B cell (primary cell): ENCODE measurements at regions not wholly inside any gene's neighbourhood (a gene's known extent, or its start where the extent isn't known, plus 50 kb on each side); places are given as distances from the start of the nearest gene placed in this dataset.

Source experiments
- ATAC-seq: fragments of 200-7000 bp; cut with Tn5 transposase; one replicate; pipeline ENCODE4 v1.10.0; 2021; ENCODE audit warnings: low read depth, mild to moderate bottlenecking, moderate number of reproducible peaks, moderate library complexity
- CTCF ChIA-PET: fragments of 350-600 bp; sonication (Branson Sonifier 250); formaldehyde crosslinking; loops from one replicate; lab custom pipeline; 2021; ENCODE audit warnings: antibody characterized with exemption, inconsistent platforms; lab: Charles Lee
- POLR2A ChIA-PET: fragments of 350-600 bp; sonication (Branson Sonifier 250); formaldehyde crosslinking; loops from one replicate; lab custom pipeline; 2021; ENCODE audit warnings: antibody characterized with exemption; lab: Charles Lee
- DNase-seq: peaks from one replicate; pipeline ENCODE4 v3.0.0; 2013
- H2AFZ ChIP-seq: 2 replicates; pipeline ENCODE4 v1.6.1; 2012; ENCODE audit warnings: mild to moderate bottlenecking, low read depth, low read length; ENCODE audit not compliant: insufficient read depth, poor library complexity, severe bottlenecking
- H3K27ac ChIP-seq, 2 donors: 1 replicate in 1 of 2; 2 replicates in 1 of 2; pipeline ENCODE4 v1.5.1; 2012 to 2013; ENCODE audit warnings: low read length in 2 of 2, mild to moderate bottlenecking in 2 of 2, moderate library complexity in 1 of 2
- H3K27me3 ChIP-seq, 4 experiments: fragments of 200-600 bp in 1 of 4; sonication (generic) in 1 of 4; replicated peaks in 1 of 4; 1 replicate in 2 of 4; 2 replicates in 2 of 4; pipeline versions ENCODE4 v1.6.1 to v1.7.0; 2013 to 2016; ENCODE audit warnings: low read length in 3 of 4, mild to moderate bottlenecking in 2 of 4, mixed read lengths in 1 of 4, moderate library complexity in 1 of 4; ENCODE audit not compliant: insufficient read depth in 4 of 4, control insufficient read depth in 3 of 4; ENCODE audit errors: control extremely low read depth in 1 of 4
- H3K36me3 ChIP-seq, 2 experiments: replicated peaks in 1 of 2; 1 replicate in 1 of 2; 2 replicates in 1 of 2; pipeline versions ENCODE4 v1.6.1 to v1.7.1; 2013; ENCODE audit warnings: low read length in 1 of 2; ENCODE audit not compliant: insufficient read depth in 2 of 2, control insufficient read depth in 1 of 2; ENCODE audit errors: control extremely low read depth in 1 of 2, extremely low read depth in 1 of 2
- H3K4me1 ChIP-seq, 2 donors: fragments of 200-600 bp in 1 of 2; sonication (generic) in 1 of 2; 1 replicate in 1 of 2; 2 replicates in 1 of 2; pipeline versions ENCODE4 v1.5.1 to v1.6.1; 2013 to 2017; ENCODE audit warnings: low read length in 2 of 2; ENCODE audit not compliant: control insufficient read depth in 2 of 2, insufficient read depth in 2 of 2
- H3K4me2 ChIP-seq: replicated peaks from 2 replicates; pipeline ENCODE3; 2012; ENCODE audit warnings: mild to moderate bottlenecking, low read depth, low read length; ENCODE audit not compliant: poor library complexity, severe bottlenecking
- H3K4me3 ChIP-seq, 5 experiments: fragments of 200-600 bp in 1 of 5; sonication (generic) in 1 of 5; 1 replicate in 3 of 5; 2 replicates in 2 of 5; pipeline versions ENCODE4 v1.5.1 to v1.7.0; 2011 to 2016; ENCODE audit warnings: low read length in 4 of 5, mild to moderate bottlenecking in 4 of 5, low read depth in 2 of 5, control low read depth in 1 of 5, moderate library complexity in 1 of 5; ENCODE audit not compliant: insufficient read depth in 1 of 5; ENCODE audit errors: control extremely low read depth in 1 of 5, extremely low read depth in 1 of 5
- H3K79me2 ChIP-seq: fragments of 200-600 bp; sonication (generic); one replicate; pipeline ENCODE4 v1.6.0; 2016; ENCODE audit warnings: low read length; ENCODE audit not compliant: control insufficient read depth, insufficient read depth
- H3K9ac ChIP-seq: fragments of 200-600 bp; sonication (generic); 2 replicates; pipeline ENCODE4 v1.6.1; 2017; ENCODE audit warnings: mild to moderate bottlenecking, low read length, moderate library complexity
- H3K9me3 ChIP-seq, 3 donors: one replicate each; pipeline versions ENCODE4 v1.6.1 to v1.7.1; 2013; ENCODE audit warnings: low read length in 2 of 3; ENCODE audit not compliant: control insufficient read depth in 2 of 3, insufficient read depth in 1 of 3; ENCODE audit errors: control extremely low read depth in 1 of 3
- H4K20me1 ChIP-seq: 2 replicates; pipeline ENCODE4 v1.6.0; 2012; ENCODE audit warnings: mild to moderate bottlenecking, low read length; ENCODE audit not compliant: insufficient read depth, control insufficient read depth, poor library complexity, severe bottlenecking
- H3K27ac Mint-ChIP-seq: one replicate; pipeline ENCODE4 v1.8.0; 2021; ENCODE audit warnings: mixed read lengths
- H3K27me3 Mint-ChIP-seq: one replicate; pipeline ENCODE4 v1.8.0; 2021; ENCODE audit warnings: mixed read lengths
- H3K4me1 Mint-ChIP-seq: one replicate; pipeline ENCODE4 v1.8.0; 2021; ENCODE audit warnings: mixed read lengths
- H3K4me3 Mint-ChIP-seq: one replicate; pipeline ENCODE4 v1.8.0; 2021; ENCODE audit warnings: mixed read lengths
- H3K9me3 Mint-ChIP-seq: one replicate; pipeline ENCODE4 v1.8.0; 2022; ENCODE audit warnings: mixed read lengths; ENCODE audit not compliant: insufficient read depth
- CTCF ChIP-seq: fragments of 200-600 bp; IDR thresholded peaks from one replicate; pipeline ENCODE4 v1.8.0; 2022; ENCODE audit warnings: antibody characterized with exemption, mild to moderate bottlenecking
- EZH2 ChIP-seq: IDR thresholded peaks from 2 replicates; pipeline ENCODE4 v1.6.1; 2012; ENCODE audit warnings: borderline replicate concordance, low read depth, mild to moderate bottlenecking, moderate library complexity, low read length; ENCODE audit not compliant: insufficient read depth, poor library complexity, severe bottlenecking
- WGBS: methylation state at CpG from one replicate; pipeline ENCODE4 v1.1.5; 2013; ENCODE audit warnings: missing lambda C conversion rate; ENCODE audit not compliant: insufficient coverage; 5-methylcytosine and 5-hydroxymethylcytosine counted together
- intact Hi-C: fragments of 100-400 bp; cut with micrococcal nuclease; formaldehyde crosslinking; loops from one replicate; pipeline ENCODE4 v1.10.0; 2022

GRCh38 chr21:36641346-36641745 is 57.6 kb upstream of the SIM2 start:
- Histone ChIP-seq H3K9ac (no peak overlapping the region), H3K27me3 (no peaks in the 10 kb centered on the region), H4K20me1 (no peaks in the 10 kb centered on the region), H3K4me2 (no peak overlapping the region), H2AFZ (no peak overlapping the region), H3K4me3 (no peak overlapping the region), H3K36me3 (no peaks in the 10 kb centered on the region), H3K9me3 (peaks cover 2 to 5% (median 3%) of the 10 kb centered on the region in 3 donors), H3K27ac (no peak overlapping the region), H3K4me1 (no peaks in the 10 kb centered on the region), H3K79me2 (no peaks in the 10 kb centered on the region)
- no peak overlapping the region for H3K27ac Mint-ChIP-seq
- 100% methylated on average over 1 of the region's 1 CpG for WGBS
- DNase-seq (no peak), ATAC-seq (no peak)
- ChIA-PET CTCF (interaction anchor here (1.1 kb wide), 1 partner anchor 11 kb away, joined by 5 read pairs; no protein-coding TSS in a partner anchor), POLR2A (no interaction called here)
- peaks cover 8% of the 10 kb centered on the region for H3K27me3 Mint-ChIP-seq
- H3K4me3 Mint-ChIP-seq: no peak overlapping the region
- H3K9me3 Mint-ChIP-seq: peaks cover 4% of the 10 kb centered on the region
- H3K4me1 Mint-ChIP-seq: no peaks in the 10 kb centered on the region
- TF ChIP-seq EZH2: no peak
- TF ChIP-seq CTCF: no peak
- intact Hi-C loops: no loop called here

- DNase-seq: no peak
- Histone ChIP-seq H3K4me3 (no peak overlapping the region), H3K4me1 (no peaks in the 10 kb centered on the region), H3K27me3 (peaks cover 0 to 2% (median 0%) of the 10 kb centered on the region in 4 experiments), H2AFZ (no peak overlapping the region), H3K79me2 (no peaks in the 10 kb centered on the region), H3K27ac (no peak overlapping the region), H3K4me2 (no peak overlapping the region), H4K20me1 (no peaks in the 10 kb centered on the region), H3K9ac (no peak overlapping the region), H3K36me3 (no peaks in the 10 kb centered on the region), H3K9me3 (peaks cover 0 to 4% (median 2%) of the 10 kb centered on the region in 3 donors)
- no peak for ATAC-seq
- peaks cover 4% of the 10 kb centered on the region for H3K9me3 Mint-ChIP-seq
- H3K4me1 Mint-ChIP-seq: no peaks in the 10 kb centered on the region
- WGBS: 77% methylated on average over 9 of the region's 9 CpGs
- H3K4me3 Mint-ChIP-seq: no peak overlapping the region
- TF ChIP-seq EZH2 (no peak), CTCF (no peak)
- ChIA-PET CTCF (interaction anchor here (2.7 kb wide), 1 partner anchor 11 kb away, joined by 9 read pairs; no protein-coding TSS in a partner anchor), POLR2A (no interaction called here)
- H3K27me3 Mint-ChIP-seq: peaks cover 8% of the 10 kb centered on the region
- intact Hi-C loops: no loop called here
- no peak overlapping the region for H3K27ac Mint-ChIP-seq
These were observed 57.0 kb upstream of the SIM2 start for GRCh38 chr21:36641886-36642285.
